Smooth muscle cell (in vitro differentiated cells): ENCODE measurements at regions not wholly inside any gene's neighbourhood (a gene's known extent, or its start where the extent isn't known, plus 50 kb on each side); places are given as distances from the start of the nearest gene placed in this dataset.

Experiments used
- DNase-seq: peaks from one replicate; lab custom pipeline; 2025; ENCODE audit not compliant: unreplicated experiment; lab: John Stamatoyannopoulos, UW
- H2AFZ ChIP-seq: fragments of 200-600 bp; sonication (generic); 2 replicates; pipeline ENCODE4 v1.6.0; 2016; ENCODE audit warnings: antibody characterized with exemption, low read depth, mild to moderate bottlenecking
- H3F3A ChIP-seq: fragments of 200-600 bp; sonication (generic); 2 replicates; pipeline ENCODE4 v1.6.0; 2017; ENCODE audit warnings: antibody characterized with exemption, low read depth
- H3K27ac ChIP-seq: fragments of 200-600 bp; sonication (generic); 2 replicates; pipeline ENCODE4 v1.5.1; 2016; ENCODE audit warnings: low read depth, mild to moderate bottlenecking
- H3K27me3 ChIP-seq: fragments of 200-600 bp; sonication (generic); 2 replicates; pipeline ENCODE4 v1.6.1; 2016; ENCODE audit warnings: low read depth, mild to moderate bottlenecking
- H3K36me3 ChIP-seq: fragments of 200-600 bp; sonication (generic); 2 replicates; pipeline ENCODE4 v1.5.1; 2016; ENCODE audit warnings: low read depth
- H3K4me1 ChIP-seq: fragments of 200-600 bp; sonication (generic); 2 replicates; pipeline ENCODE4 v1.5.1; 2016; ENCODE audit warnings: low read depth
- H3K4me2 ChIP-seq: fragments of 200-600 bp; sonication (generic); 2 replicates; pipeline ENCODE4 v1.6.0; 2016; ENCODE audit warnings: mild to moderate bottlenecking
- H3K4me3 ChIP-seq: fragments of 200-600 bp; sonication (generic); 2 replicates; pipeline ENCODE4 v1.5.1; 2016; ENCODE audit warnings: mild to moderate bottlenecking
- H3K79me2 ChIP-seq: fragments of 200-600 bp; sonication (generic); 2 replicates; pipeline ENCODE4 v1.6.0; 2016; ENCODE audit warnings: low read depth, mild to moderate bottlenecking
- H3K9ac ChIP-seq: fragments of 200-600 bp; sonication (generic); 2 replicates; pipeline ENCODE4 v1.6.0; 2016; ENCODE audit warnings: low read depth
- H3K9me3 ChIP-seq: fragments of 200-600 bp; sonication (generic); replicated peaks from 2 replicates; pipeline ENCODE4 v1.5.1; 2016; ENCODE audit warnings: low read depth
- H4K20me1 ChIP-seq: fragments of 200-600 bp; sonication (generic); 2 replicates; pipeline ENCODE4 v1.6.0; 2016; ENCODE audit warnings: low read depth
- WGBS: methylation state at CpG from one replicate; pipeline ENCODE4 v1.1.7; 2016; ENCODE audit warnings: low lambda C conversion rate; 5-methylcytosine and 5-hydroxymethylcytosine counted together
- TF ChIP-seq, protein P1 (sequence below): fragments of 200-600 bp; sonication (generic); IDR thresholded peaks from 2 replicates; pipeline ENCODE4 v1.5.1; 2017; ENCODE audit warnings: borderline replicate concordance, mild to moderate bottlenecking, antibody characterized with exemption; ENCODE audit not compliant: insufficient read depth, poor library complexity, severe bottlenecking

- H3K27ac ChIP-seq, result no peak overlapping the region
- no peaks in the 10 kb centered on the region for H3K27me3 ChIP-seq
- no peak for DNase-seq
- no peak overlapping the region for H3K9ac ChIP-seq
- TF ChIP-seq, protein P1, sequence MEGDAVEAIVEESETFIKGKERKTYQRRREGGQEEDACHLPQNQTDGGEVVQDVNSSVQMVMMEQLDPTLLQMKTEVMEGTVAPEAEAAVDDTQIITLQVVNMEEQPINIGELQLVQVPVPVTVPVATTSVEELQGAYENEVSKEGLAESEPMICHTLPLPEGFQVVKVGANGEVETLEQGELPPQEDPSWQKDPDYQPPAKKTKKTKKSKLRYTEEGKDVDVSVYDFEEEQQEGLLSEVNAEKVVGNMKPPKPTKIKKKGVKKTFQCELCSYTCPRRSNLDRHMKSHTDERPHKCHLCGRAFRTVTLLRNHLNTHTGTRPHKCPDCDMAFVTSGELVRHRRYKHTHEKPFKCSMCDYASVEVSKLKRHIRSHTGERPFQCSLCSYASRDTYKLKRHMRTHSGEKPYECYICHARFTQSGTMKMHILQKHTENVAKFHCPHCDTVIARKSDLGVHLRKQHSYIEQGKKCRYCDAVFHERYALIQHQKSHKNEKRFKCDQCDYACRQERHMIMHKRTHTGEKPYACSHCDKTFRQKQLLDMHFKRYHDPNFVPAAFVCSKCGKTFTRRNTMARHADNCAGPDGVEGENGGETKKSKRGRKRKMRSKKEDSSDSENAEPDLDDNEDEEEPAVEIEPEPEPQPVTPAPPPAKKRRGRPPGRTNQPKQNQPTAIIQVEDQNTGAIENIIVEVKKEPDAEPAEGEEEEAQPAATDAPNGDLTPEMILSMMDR, result no peak
- no peaks in the 10 kb centered on the region for H3K79me2 ChIP-seq
- no peak overlapping the region for H3K4me3 ChIP-seq
- H3K9me3 ChIP-seq, result no peaks in the 10 kb centered on the region
- no peaks in the 10 kb centered on the region for H3K36me3 ChIP-seq
- no peak overlapping the region for H2AFZ ChIP-seq
- H3K4me2 ChIP-seq, result no peak overlapping the region
- 77% methylated on average over 1 of the region's 1 CpG for WGBS
- no peaks in the 10 kb centered on the region for H3F3A ChIP-seq
- no peaks in the 10 kb centered on the region for H3K4me1 ChIP-seq
- H4K20me1 ChIP-seq, result no peaks in the 10 kb centered on the region
Observed at GRCh38 chr15:97786741-97787140, 173.8 kb upstream of the ARRDC4 start.

DNA sequence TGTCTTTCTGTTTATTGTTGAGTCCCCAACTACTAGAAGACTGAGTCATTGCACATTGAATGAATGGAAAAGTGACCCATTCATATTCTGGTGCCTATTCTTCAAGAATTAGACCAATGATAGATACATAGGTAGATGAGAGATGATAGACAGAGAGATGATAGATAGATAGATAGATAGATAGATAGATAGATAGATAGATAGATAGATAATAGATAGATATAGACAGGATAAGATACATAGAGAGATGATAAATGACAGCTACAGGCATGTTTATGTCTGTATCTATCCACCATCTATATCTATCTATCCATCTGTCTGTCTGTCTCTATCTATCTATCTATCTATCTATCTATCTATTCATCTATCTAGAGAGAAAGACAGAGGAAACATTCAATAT is 170.3 kb upstream of the ARRDC4 start:
- Histone ChIP-seq H3K9ac (no peak overlapping the region), H4K20me1 (no peaks in the 10 kb centered on the region), H3K4me1 (no peaks in the 10 kb centered on the region), H3K27ac (no peak overlapping the region), H3F3A (no peaks in the 10 kb centered on the region), H3K4me2 (no peak overlapping the region), H3K4me3 (no peak overlapping the region), H3K27me3 (peaks cover 4% of the 10 kb centered on the region), H3K9me3 (no peaks in the 10 kb centered on the region), H3K36me3 (no peaks in the 10 kb centered on the region), H3K79me2 (no peaks in the 10 kb centered on the region), H2AFZ (no peak overlapping the region)
- no peak for DNase-seq
- TF ChIP-seq, protein P1, result no peak

GRCh38 chr15:97791824-97792792 is 168.4 kb upstream of the ARRDC4 start:
- Histone ChIP-seq H3K9me3 (no peaks in the 10 kb centered on the region), H3K9ac (no peak overlapping the region), H3F3A (no peaks in the 10 kb centered on the region), H3K36me3 (no peaks in the 10 kb centered on the region), H4K20me1 (no peaks in the 10 kb centered on the region), H2AFZ (no peak overlapping the region), H3K27me3 (peaks cover 4% of the 10 kb centered on the region), H3K4me1 (no peaks in the 10 kb centered on the region), H3K4me3 (no peak overlapping the region), H3K79me2 (no peaks in the 10 kb centered on the region), H3K4me2 (no peak overlapping the region), H3K27ac (no peak overlapping the region)
- TF ChIP-seq, protein P1, result no peak
- DNase-seq, result no peak
- WGBS, result 58% methylated on average over 17 of the region's 17 CpGs

- H3K79me2 ChIP-seq, result no peaks in the 10 kb centered on the region
- TF ChIP-seq, protein P1, result no peak
- H3K9ac ChIP-seq, result no peak overlapping the region
- DNase-seq, result no peak
- peaks cover 3% of the 10 kb centered on the region for H3K27me3 ChIP-seq
- no peaks in the 10 kb centered on the region for H3K36me3 ChIP-seq
- H3K4me2 ChIP-seq, result no peak overlapping the region
- no peaks in the 10 kb centered on the region for H3K4me1 ChIP-seq
- no peaks in the 10 kb centered on the region for H4K20me1 ChIP-seq
- H2AFZ ChIP-seq, result no peak overlapping the region
- H3K27ac ChIP-seq, result no peak overlapping the region
- 90% methylated on average over 3 of the region's 3 CpGs for WGBS
- no peaks in the 10 kb centered on the region for H3K9me3 ChIP-seq
- H3F3A ChIP-seq, result no peaks in the 10 kb centered on the region
- no peak overlapping the region for H3K4me3 ChIP-seq
Observed at GRCh38 chr15:97804950-97805349, 155.6 kb upstream of the ARRDC4 start.
